Gastroesophageal sphincter (tissue), 3 donors: ENCODE measurements at regions not wholly inside any gene's neighbourhood (a gene's known extent, or its start where the extent isn't known, plus 50 kb on each side); places are given as distances from the start of the nearest gene placed in this dataset.

ENCODE experiments used
- CTCF ChIP-seq, 4 experiments: fragments of 200-600 bp in 2 of 4; fragments of 450-650 bp in 2 of 4; sonication (generic) in 1 of 4; IDR thresholded peaks; one replicate each; pipeline ENCODE4 v1.5.1; 2017 to 2019; ENCODE audit warnings: antibody characterized with exemption in 4 of 4, mild to moderate bottlenecking in 2 of 4, moderate library complexity in 2 of 4
- POLR2A ChIP-seq, 2 donors: fragments of 450-650 bp; IDR thresholded peaks; one replicate each; pipeline ENCODE4 v1.6.1; 2017; ENCODE audit warnings: antibody characterized with exemption in 2 of 2, mild to moderate bottlenecking in 2 of 2, moderate library complexity in 1 of 2
- POLR2AphosphoS5 ChIP-seq: sonication (generic); formaldehyde crosslinking; IDR thresholded peaks from one replicate; pipeline ENCODE4 v1.6.1; 2017; ENCODE audit warnings: antibody characterized with exemption

DNA sequence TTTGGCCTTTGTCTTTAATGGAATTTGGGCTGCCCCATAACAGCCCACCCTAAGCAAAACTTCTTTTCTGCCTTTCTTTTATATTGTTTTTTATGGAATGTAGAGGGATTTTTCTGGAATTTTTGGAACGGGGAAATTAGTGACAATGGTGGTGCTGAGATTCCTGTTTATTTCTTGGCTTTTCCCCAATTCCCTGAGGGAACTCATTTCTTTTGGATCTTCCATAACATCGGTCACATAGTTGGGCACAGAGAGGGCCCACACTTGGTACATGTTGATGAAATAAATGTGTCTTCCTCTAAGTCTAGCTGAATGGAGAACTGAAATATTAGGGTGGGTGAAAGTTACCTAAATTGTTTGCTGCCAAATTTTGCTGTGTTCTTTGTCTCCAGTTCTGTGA is 191.6 kb upstream of the TNP1 start:
- TF ChIP-seq POLR2A (IDR thresholded peaks at IDR 0.05) (no peak), POLR2AphosphoS5 (no peak), CTCF (IDR thresholded peaks at IDR 0.05) (no peak)
